HG02981 (cell line): ENCODE measurements at regions not wholly inside any gene's neighbourhood (a gene's known extent, or its start where the extent isn't known, plus 50 kb on each side); places are given as distances from the start of the nearest gene placed in this dataset.

Experiments used
- ATAC-seq: cut with Tn5 transposase; IDR thresholded peaks from one replicate; pipeline ENCODE4 v1.9.1; 2021; ENCODE audit warnings: mild to moderate bottlenecking, moderate library complexity; ENCODE audit not compliant: unreplicated experiment

DNA sequence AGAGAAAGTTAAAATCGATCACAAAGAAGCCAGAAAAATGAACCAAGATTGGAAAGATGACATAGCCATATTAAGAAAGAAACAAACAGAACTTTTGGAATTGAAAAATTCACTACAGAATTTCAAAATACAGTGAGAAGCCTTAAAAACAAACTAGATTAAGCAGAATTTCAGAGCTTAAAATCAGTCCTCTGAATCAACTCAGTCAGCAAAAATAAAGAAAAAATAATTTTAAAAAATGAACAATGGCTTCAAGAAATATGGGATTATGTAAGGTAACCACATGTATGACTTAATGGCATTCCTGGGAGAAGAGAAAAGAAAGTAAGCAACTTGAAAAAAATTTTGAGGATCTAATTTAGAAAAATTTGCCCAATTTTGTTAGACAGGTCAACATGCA is 696.2 kb downstream of the TSN start:
- ATAC-seq = no peak

- no peak for ATAC-seq
Measured at GRCh38 chr2:122469147-122469546, 713.7 kb downstream of the TSN start.

DNA sequence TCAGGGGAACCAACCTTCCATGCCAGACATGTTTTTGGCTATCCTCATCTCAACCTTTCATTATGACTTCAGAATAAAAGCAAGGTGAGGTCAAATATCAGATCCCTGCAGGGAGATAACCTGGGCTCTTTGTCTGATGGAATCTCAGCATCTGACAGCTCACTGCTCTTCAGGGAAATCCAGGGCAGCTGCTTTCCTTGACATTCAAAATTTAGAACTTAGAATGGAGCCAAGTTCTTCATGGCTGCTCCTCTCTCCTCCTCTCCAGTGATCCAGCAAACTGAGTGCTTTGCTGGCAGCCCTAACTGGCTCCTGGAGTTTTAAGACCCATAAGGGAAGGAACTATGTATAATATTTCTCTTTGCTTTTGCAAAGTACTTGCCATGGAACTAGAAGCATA is 716.3 kb downstream of the TSN start:
- no peak for ATAC-seq

DNA sequence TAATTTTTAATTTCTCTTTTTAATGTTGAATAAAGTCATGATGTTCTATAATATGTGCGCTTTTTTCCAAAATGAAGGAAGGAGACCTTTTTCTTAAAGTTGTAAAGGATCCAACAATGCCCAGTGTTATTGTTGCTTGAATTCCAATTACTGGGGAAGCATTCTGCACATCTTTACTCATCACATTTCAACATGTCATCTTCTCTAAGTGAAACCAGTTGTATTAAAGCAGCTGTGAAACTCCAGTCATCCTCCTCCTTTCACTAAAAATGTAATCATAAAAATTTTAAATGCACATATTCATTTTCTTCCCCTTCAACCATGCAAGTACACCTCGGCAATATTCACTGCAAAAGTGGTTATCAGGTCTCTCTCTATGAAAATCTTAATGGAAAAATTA is 722.7 kb downstream of the TSN start:
- no peak for ATAC-seq

DNA sequence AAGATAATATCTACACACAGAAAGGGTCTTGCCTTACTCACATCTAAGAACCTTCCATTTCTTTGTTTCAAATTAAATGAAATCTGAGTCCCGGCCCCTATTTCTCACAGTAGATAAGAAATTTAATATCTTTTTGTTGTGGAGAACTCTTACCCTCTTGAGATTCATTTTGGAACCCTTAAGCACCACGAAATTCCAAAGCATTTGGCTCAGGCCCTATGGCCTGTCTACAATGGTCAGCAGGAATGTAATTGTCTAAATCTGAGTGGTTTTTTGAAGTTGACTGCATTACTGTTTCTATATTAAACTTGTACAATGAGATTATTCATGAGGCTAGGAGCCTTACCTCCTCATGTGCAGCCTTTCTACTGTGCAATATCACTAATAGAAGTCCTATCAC is 723.3 kb downstream of the TSN start:
- no peak for ATAC-seq

- ATAC-seq = no peak
Measured at GRCh38 chr2:122480501-122481243, 725.2 kb downstream of the TSN start.

- ATAC-seq = no peak
Measured at GRCh38 chr2:122481244-122481622, 725.8 kb downstream of the TSN start.

GRCh38 chr2:122481717-122482116 is 726.3 kb downstream of the TSN start:
- ATAC-seq = no peak

GRCh38 chr2:122486086-122486485 is 730.6 kb downstream of the TSN start:
- ATAC-seq = no peak

DNA sequence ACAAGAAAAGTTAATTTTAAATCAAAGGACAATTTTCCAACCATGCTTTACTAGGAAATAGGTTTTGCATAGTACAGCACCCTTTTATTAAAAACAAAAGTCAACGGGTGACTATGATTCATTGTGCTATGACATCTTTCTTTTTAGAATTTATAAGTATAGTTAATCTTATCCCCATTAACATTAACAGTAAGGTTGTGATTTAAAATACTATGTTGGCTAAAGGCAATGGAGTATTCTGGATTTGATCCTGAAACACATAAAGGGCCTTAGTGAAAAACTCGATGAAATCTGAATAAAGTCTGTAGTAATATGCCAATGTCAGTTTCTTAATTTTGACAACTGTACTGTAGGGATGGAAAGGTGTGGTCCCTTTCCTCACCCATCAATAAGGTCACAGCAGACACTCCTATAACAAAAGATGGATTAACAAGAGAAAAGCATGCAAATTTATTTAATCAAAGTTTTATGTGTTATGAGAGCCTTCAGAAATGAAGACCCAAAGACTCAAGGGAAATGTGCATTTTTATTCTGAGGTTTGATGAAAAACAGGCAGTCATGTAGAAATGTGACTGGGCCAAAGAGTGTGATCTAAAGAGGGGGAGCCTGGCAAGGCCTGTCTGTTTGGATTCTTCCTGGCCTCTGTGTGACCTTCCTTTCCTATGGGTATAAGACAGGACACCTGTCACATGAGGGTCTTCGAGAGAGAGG is 731.4 kb downstream of the TSN start:
- ATAC-seq = no peak

GRCh38 chr2:122491011-122491410 is 735.6 kb downstream of the TSN start:
- ATAC-seq = no peak

- ATAC-seq = no peak
Measured at GRCh38 chr2:122500316-122501105, 745.1 kb downstream of the TSN start.

GRCh38 chr2:122506620-122507019 is 751.2 kb downstream of the TSN start:
- no peak for ATAC-seq

DNA sequence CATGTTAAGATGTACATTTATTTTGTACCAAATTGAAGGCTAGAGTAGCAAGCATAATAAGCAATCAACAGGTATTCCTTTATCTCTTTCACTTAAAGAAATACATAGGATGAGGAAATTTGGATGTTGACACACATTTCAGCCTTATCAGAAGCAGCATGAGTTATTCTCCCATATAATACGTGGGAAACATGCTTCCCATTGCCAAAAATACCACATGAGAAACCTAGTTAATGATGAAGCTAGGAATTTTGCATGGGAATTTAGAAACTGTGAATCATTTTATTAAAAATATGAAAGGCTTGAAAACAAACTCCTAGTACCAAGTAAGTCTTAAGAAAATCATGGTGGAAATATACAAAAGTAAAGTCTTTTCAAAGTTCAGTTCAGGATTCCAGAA is 751.8 kb downstream of the TSN start:
- no peak for ATAC-seq

GRCh38 chr2:122512091-122512490 is 756.6 kb downstream of the TSN start:
- no peak for ATAC-seq

GRCh38 chr2:122514451-122514996 is 759.1 kb downstream of the TSN start:
- ATAC-seq = no peak

DNA sequence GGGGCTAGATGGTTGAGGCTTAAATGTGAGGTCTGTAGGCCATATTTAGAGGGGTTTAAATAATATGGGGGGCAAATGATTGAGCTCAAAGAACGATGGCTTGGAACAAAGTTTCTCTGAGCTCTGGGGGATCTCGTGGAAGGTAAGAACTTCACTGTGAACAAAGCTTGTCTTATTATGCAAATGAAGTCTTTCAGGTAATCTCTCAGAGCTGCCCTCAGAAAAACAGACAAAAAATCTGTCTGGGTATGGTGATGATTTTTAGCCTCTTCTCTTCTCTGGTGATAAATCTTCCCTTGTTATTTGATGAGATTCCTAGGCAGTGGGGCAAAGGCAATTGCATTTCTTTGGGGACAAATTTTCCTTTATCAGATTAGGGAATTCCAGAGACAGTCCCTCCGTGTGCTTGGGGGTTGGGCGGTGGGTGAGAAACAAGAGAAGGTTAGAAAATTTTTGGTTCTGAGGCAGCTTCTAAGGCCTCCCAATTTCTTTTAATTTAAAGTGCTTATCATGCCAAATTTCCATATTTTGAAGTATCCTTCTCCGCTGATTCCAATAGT is 760.4 kb downstream of the TSN start:
- no peak for ATAC-seq

DNA sequence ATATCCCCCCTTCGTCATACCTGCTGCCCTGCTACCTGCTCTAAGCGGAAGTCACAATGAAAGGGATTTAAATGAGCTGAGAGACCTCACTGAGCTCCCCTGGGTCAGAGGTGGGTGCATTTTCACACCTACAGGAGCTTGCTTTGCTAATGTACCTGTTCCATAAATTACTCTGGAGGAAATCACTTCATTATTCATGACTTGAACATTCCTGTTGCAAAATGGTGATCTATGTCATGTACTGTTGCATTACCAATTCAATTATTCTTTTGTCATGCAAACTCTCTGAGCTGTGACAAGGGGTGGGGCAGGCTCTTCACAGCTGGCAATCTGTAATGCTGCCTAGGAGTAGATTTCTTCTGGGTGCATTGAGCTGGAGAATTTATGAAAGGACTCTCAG is 761.3 kb downstream of the TSN start:
- ATAC-seq = no peak

- no peak for ATAC-seq
Measured at GRCh38 chr2:122519366-122519765, 763.9 kb downstream of the TSN start.

- ATAC-seq = no peak
Measured at GRCh38 chr2:122519821-122520611, 764.6 kb downstream of the TSN start.
